Ascending aorta (tissue), 2 donors: ENCODE measurements at regions not wholly inside any gene's neighbourhood (a gene's known extent, or its start where the extent isn't known, plus 50 kb on each side); places are given as distances from the start of the nearest gene placed in this dataset.

Experiments
- DNase-seq, 2 donors: peaks; one replicate each; pipeline ENCODE4 v3.0.0-alpha.2; 2019; ENCODE audit warnings: low spot score in 2 of 2
- H3K27ac ChIP-seq, 2 donors: fragments of 200-600 bp; sonication (generic); one replicate each; pipeline ENCODE4 v1.5.1; 2016 to 2017; ENCODE audit warnings: mild to moderate bottlenecking in 1 of 2
- H3K27me3 ChIP-seq: fragments of 200-600 bp; sonication (generic); one replicate; pipeline ENCODE4 v1.5.1; 2017
- H3K36me3 ChIP-seq, 2 donors: fragments of 200-600 bp; sonication (generic); one replicate each; pipeline ENCODE4 v1.5.1; 2016
- H3K4me1 ChIP-seq, 2 donors: fragments of 200-600 bp; sonication (generic); one replicate each; pipeline ENCODE4 v1.5.1; 2016 to 2017; ENCODE audit warnings: mild to moderate bottlenecking in 1 of 2
- H3K4me3 ChIP-seq, 2 donors: fragments of 200-600 bp; sonication (generic); one replicate each; pipeline ENCODE4 v1.5.1; 2016 to 2017; ENCODE audit warnings: mild to moderate bottlenecking in 1 of 2
- H3K9me3 ChIP-seq, 2 donors: fragments of 200-600 bp; sonication (generic); one replicate each; pipeline ENCODE4 v1.5.1; 2016
- CTCF ChIP-seq, 3 experiments: fragments of 200-600 bp in 2 of 3; fragments of 450-650 bp in 1 of 3; sonication (generic) in 2 of 3; IDR thresholded peaks; one replicate each; pipeline ENCODE4 v1.5.1; 2016 to 2019; ENCODE audit warnings: antibody characterized with exemption in 3 of 3, mild to moderate bottlenecking in 1 of 3, moderate library complexity in 1 of 3
- intact Hi-C: fragments of 100-400 bp; cut with DNase I; formaldehyde crosslinking; loops from one replicate; pipeline ENCODE4 v1.15.1; 2023

GRCh38 chr16:86213437-86214205, 296.7 kb upstream of the FOXF1 start:
- peak in 1 of 2 donors; percentile 34 for DNase-seq
- H3K9me3 ChIP-seq: no peaks in the 10 kb centered on the region
- no peaks in the 10 kb centered on the region for H3K27me3 ChIP-seq
- H3K4me3 ChIP-seq: no peak overlapping the region
- no peak for TF ChIP-seq CTCF (IDR thresholded peaks at IDR 0.05)
- H3K36me3 ChIP-seq: no peaks in the 10 kb centered on the region
- intact Hi-C loops: no loop called here
- H3K27ac ChIP-seq: no peak overlapping the region
- H3K4me1 ChIP-seq: no peaks in the 10 kb centered on the region

- no peaks in the 10 kb centered on the region for H3K4me1 ChIP-seq
- no peak overlapping the region for H3K4me3 ChIP-seq
- H3K36me3 ChIP-seq: no peaks in the 10 kb centered on the region
- intact Hi-C loops: no loop called here
- no peak overlapping the region for H3K27ac ChIP-seq
- H3K9me3 ChIP-seq: no peaks in the 10 kb centered on the region
- DNase-seq: peak in 1 of 2 donors; percentile 39
- no peak for TF ChIP-seq CTCF (IDR thresholded peaks at IDR 0.05)
- no peaks in the 10 kb centered on the region for H3K27me3 ChIP-seq
Measured at GRCh38 chr16:86214326-86215232, 295.7 kb upstream of the FOXF1 start.

GRCh38 chr16:86215233-86215978, 294.9 kb upstream of the FOXF1 start:
- Histone ChIP-seq H3K27ac (no peak overlapping the region), H3K9me3 (no peaks in the 10 kb centered on the region), H3K4me1 (no peaks in the 10 kb centered on the region), H3K4me3 (no peak overlapping the region), H3K36me3 (no peaks in the 10 kb centered on the region), H3K27me3 (no peaks in the 10 kb centered on the region)
- DNase-seq: peak in 1 of 2 donors; percentile 21
- TF ChIP-seq CTCF (IDR thresholded peaks at IDR 0.05): no peak
- intact Hi-C loops: no loop called here

- H3K27ac ChIP-seq: no peak overlapping the region
- DNase-seq: peak in 1 of 2 donors; percentile 53
- no peaks in the 10 kb centered on the region for H3K27me3 ChIP-seq
- H3K4me1 ChIP-seq: no peaks in the 10 kb centered on the region
- intact Hi-C loops: no loop called here
- no peaks in the 10 kb centered on the region for H3K9me3 ChIP-seq
- no peak overlapping the region for H3K4me3 ChIP-seq
- no peak for TF ChIP-seq CTCF (IDR thresholded peaks at IDR 0.05)
- H3K36me3 ChIP-seq: no peaks in the 10 kb centered on the region
Measured at GRCh38 chr16:86215979-86216585, 294.2 kb upstream of the FOXF1 start.

GRCh38 chr16:86216591-86216990, 293.7 kb upstream of the FOXF1 start:
- Histone ChIP-seq H3K36me3 (no peaks in the 10 kb centered on the region), H3K27me3 (no peaks in the 10 kb centered on the region), H3K4me3 (no peak overlapping the region), H3K9me3 (no peaks in the 10 kb centered on the region), H3K27ac (no peak overlapping the region), H3K4me1 (no peaks in the 10 kb centered on the region)
- intact Hi-C loops: no loop called here
- no peak for TF ChIP-seq CTCF (IDR thresholded peaks at IDR 0.05)
- peak in 1 of 2 donors; percentile 51 for DNase-seq
